ENCODE measurements at regions not wholly inside any gene's neighbourhood (a gene's known extent, or its start where the extent isn't known, plus 50 kb on each side); places are given as distances from the start of the nearest gene placed in this dataset.

DNA sequence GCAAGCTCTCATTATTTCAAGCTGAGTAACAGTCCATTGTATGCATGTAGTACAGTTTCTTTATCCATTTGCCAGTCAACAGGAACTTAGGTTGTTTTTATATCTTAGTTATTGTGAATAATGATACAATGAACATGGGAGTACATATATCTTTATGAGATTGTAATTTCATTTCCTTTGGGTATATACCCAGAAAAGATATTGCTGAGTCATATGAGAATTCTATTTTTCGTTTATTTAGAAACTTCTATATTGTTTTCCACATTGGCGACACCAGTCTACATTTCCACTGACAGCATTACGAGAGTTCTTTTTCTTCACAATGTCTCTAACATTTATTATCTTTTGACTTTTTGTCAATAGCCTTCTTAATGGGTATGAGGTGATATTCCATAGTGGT, 477.8 kb upstream of the PAPPA start:
- H3K9ac ChIP-seq (ENCODE audit: control insufficient read depth, extremely low read depth, insufficient read depth, low read length), result no peak overlapping the region
- no peak for DNase-seq (ENCODE audit: low read depth, low spot score)
- no peak overlapping the region for H3K4me3 ChIP-seq (ENCODE audit: control insufficient read depth in 2 of 3, extremely low read depth in 1 of 3, insufficient read depth in 2 of 3, low read depth in 1 of 3, low read length in 3 of 3)
- TF ChIP-seq, protein P1, sequence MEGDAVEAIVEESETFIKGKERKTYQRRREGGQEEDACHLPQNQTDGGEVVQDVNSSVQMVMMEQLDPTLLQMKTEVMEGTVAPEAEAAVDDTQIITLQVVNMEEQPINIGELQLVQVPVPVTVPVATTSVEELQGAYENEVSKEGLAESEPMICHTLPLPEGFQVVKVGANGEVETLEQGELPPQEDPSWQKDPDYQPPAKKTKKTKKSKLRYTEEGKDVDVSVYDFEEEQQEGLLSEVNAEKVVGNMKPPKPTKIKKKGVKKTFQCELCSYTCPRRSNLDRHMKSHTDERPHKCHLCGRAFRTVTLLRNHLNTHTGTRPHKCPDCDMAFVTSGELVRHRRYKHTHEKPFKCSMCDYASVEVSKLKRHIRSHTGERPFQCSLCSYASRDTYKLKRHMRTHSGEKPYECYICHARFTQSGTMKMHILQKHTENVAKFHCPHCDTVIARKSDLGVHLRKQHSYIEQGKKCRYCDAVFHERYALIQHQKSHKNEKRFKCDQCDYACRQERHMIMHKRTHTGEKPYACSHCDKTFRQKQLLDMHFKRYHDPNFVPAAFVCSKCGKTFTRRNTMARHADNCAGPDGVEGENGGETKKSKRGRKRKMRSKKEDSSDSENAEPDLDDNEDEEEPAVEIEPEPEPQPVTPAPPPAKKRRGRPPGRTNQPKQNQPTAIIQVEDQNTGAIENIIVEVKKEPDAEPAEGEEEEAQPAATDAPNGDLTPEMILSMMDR (optimal IDR thresholded peaks at IDR 0.05 in 1 of 3, IDR thresholded peaks at IDR 0.05 in 1 of 3, conservative IDR thresholded peaks at IDR 0.05 in 1 of 3; ENCODE audit: extremely low read depth in 1 of 3, insufficient read depth in 2 of 3, low read length in 3 of 3), result no peak
- TF ChIP-seq EZH2 (IDR thresholded peaks at IDR 0.05; ENCODE audit: low read length), result no peak
- no peaks in the 10 kb centered on the region for H3K9me1 ChIP-seq (ENCODE audit: control insufficient read depth, extremely low read depth, insufficient read depth, low read length)
- no peak for FAIRE-seq
- H3K4me1 ChIP-seq (ENCODE audit: control insufficient read depth, extremely low read depth, insufficient read depth, low read length), result peaks cover 31% of the 10 kb centered on the region
- dilution Hi-C loops (cut with MboI; ENCODE audit: extremely low pct_ligation_motif_present, low sequenced_read_pairs), result no loop called here
- H3K36me3 ChIP-seq (ENCODE audit: control insufficient read depth in 2 of 2, extremely low read depth in 1 of 2, insufficient read depth in 2 of 2, low read length in 2 of 2), result no peaks in the 10 kb centered on the region
- H3K27ac ChIP-seq (ENCODE audit: control insufficient read depth, insufficient read depth, low read length), result no peak overlapping the region
- no peaks in the 10 kb centered on the region for H4K20me1 ChIP-seq (ENCODE audit: control insufficient read depth, extremely low read depth, insufficient read depth, low read length)
- no peak overlapping the region for H2AFZ ChIP-seq (ENCODE audit: control insufficient read depth, low read length)
- no peaks in the 10 kb centered on the region for H3K9me3 ChIP-seq (ENCODE audit: control insufficient read depth, low read depth, low read length)
- H3K4me2 ChIP-seq (ENCODE audit: control insufficient read depth, extremely low read depth, insufficient read depth, low read depth, low read length), result no peak overlapping the region
- no peaks in the 10 kb centered on the region for H3K79me2 ChIP-seq (ENCODE audit: control insufficient read depth, insufficient read depth, low read length)
- H3K27me3 ChIP-seq (ENCODE audit: control insufficient read depth, extremely low read depth, insufficient read depth, low read length), result no peaks in the 10 kb centered on the region

DNA sequence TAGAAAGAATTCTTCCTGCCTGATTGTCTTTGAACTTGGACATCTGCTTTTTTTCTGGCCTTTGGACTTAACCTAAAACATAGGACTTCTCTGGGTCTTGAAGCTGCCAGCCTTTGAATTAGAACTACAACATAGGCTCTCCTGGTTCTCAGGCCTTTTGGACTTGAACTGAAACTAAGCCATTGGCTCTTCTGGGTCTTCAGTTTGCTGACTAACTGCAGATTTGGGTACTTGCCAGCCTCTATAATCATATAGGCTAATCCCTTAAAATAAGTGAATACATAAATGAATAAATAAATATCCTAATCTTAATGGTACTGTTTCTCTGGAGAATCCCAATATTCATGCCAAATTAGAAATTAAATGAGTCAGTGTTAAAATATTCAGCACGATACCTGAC, 473.4 kb upstream of the PAPPA start:
- peak overlapping the region; percentile 38 for H2AFZ ChIP-seq (ENCODE audit: control insufficient read depth, low read length)
- no peaks in the 10 kb centered on the region for H3K9me3 ChIP-seq (ENCODE audit: control insufficient read depth, low read depth, low read length)
- FAIRE-seq (peak; percentile 5), DNase-seq (ENCODE audit: low read depth, low spot score) (no peak)
- dilution Hi-C loops (cut with MboI; ENCODE audit: extremely low pct_ligation_motif_present, low sequenced_read_pairs), result no loop called here
- H3K9me1 ChIP-seq (ENCODE audit: control insufficient read depth, extremely low read depth, insufficient read depth, low read length), result no peaks in the 10 kb centered on the region
- no peak overlapping the region for H3K9ac ChIP-seq (ENCODE audit: control insufficient read depth, extremely low read depth, insufficient read depth, low read length)
- TF ChIP-seq, protein P1 (optimal IDR thresholded peaks at IDR 0.05 in 1 of 3, IDR thresholded peaks at IDR 0.05 in 1 of 3, conservative IDR thresholded peaks at IDR 0.05 in 1 of 3; ENCODE audit: extremely low read depth in 1 of 3, insufficient read depth in 2 of 3, low read length in 3 of 3), result no peak
- TF ChIP-seq EZH2 (IDR thresholded peaks at IDR 0.05; ENCODE audit: low read length), result no peak
- no peaks in the 10 kb centered on the region for H4K20me1 ChIP-seq (ENCODE audit: control insufficient read depth, extremely low read depth, insufficient read depth, low read length)
- no peak overlapping the region for H3K27ac ChIP-seq (ENCODE audit: control insufficient read depth, insufficient read depth, low read length)
- H3K4me3 ChIP-seq (ENCODE audit: control insufficient read depth in 2 of 3, extremely low read depth in 1 of 3, insufficient read depth in 2 of 3, low read depth in 1 of 3, low read length in 3 of 3), result no peak overlapping the region
- H3K4me2 ChIP-seq (ENCODE audit: control insufficient read depth, extremely low read depth, insufficient read depth, low read depth, low read length), result no peak overlapping the region
- no peaks in the 10 kb centered on the region for H3K4me1 ChIP-seq (ENCODE audit: control insufficient read depth, extremely low read depth, insufficient read depth, low read length)
- H3K79me2 ChIP-seq (ENCODE audit: control insufficient read depth, insufficient read depth, low read length), result no peaks in the 10 kb centered on the region
- H3K27me3 ChIP-seq (ENCODE audit: control insufficient read depth, extremely low read depth, insufficient read depth, low read length), result no peaks in the 10 kb centered on the region
- no peaks in the 10 kb centered on the region for H3K36me3 ChIP-seq (ENCODE audit: control insufficient read depth in 2 of 2, extremely low read depth in 1 of 2, insufficient read depth in 2 of 2, low read length in 2 of 2)
